RWPE1 (cell line): ENCODE measurements at regions not wholly inside any gene's neighbourhood (a gene's known extent, or its start where the extent isn't known, plus 50 kb on each side); places are given as distances from the start of the nearest gene placed in this dataset.

ENCODE experiments used
- CTCF ChIA-PET: fragments of 350-600 bp; sonication (Branson Sonifier 250); formaldehyde crosslinking; extraction: SDS; loops from one replicate; lab custom pipeline; 2021; lab: Yijun Ruan, JAX
- POLR2A ChIA-PET: fragments of 400-600 bp; formaldehyde crosslinking; extraction: SDS; loops from one replicate; lab custom pipeline; 2020; ENCODE audit warnings: antibody characterized with exemption; ENCODE audit not compliant: low non-redundant PET; lab: Yijun Ruan, JAX
- DNase-seq: peaks from one replicate; pipeline ENCODE4 v3.0.0; 2012; ENCODE audit warnings: low spot score
- H3K27ac ChIP-seq: fragments of 450-650 bp; 2 replicates; pipeline ENCODE4 v1.5.1; 2017
- TF ChIP-seq, protein P1 (sequence below): fragments of 450-650 bp; conservative IDR thresholded peaks from 2 replicates; pipeline ENCODE4 v1.5.1; 2017; ENCODE audit warnings: low read depth, mild to moderate bottlenecking

DNA sequence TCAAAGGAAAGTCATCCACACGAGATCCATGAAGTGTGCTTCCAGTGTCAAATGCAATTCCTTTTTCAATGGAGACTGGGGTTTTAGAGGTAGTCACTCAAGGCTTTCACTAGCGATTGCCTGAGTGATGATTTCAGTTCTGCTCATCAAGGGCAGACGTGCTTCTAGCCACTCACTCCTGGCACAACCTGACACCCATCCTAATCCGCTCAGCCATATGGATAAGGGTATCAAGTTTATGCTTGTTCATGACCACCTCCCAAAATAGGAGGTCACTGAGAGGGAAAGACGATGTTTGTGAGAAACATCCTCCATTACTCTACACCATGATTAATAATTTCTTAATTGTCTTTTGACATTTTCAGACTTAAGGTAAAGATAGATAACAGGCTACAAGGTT is 91.3 kb upstream of the HEY2 start:
- CTCF ChIA-PET = no interaction called here
- POLR2A ChIA-PET = no interaction called here
- no peak for DNase-seq
- TF ChIP-seq, protein P1, sequence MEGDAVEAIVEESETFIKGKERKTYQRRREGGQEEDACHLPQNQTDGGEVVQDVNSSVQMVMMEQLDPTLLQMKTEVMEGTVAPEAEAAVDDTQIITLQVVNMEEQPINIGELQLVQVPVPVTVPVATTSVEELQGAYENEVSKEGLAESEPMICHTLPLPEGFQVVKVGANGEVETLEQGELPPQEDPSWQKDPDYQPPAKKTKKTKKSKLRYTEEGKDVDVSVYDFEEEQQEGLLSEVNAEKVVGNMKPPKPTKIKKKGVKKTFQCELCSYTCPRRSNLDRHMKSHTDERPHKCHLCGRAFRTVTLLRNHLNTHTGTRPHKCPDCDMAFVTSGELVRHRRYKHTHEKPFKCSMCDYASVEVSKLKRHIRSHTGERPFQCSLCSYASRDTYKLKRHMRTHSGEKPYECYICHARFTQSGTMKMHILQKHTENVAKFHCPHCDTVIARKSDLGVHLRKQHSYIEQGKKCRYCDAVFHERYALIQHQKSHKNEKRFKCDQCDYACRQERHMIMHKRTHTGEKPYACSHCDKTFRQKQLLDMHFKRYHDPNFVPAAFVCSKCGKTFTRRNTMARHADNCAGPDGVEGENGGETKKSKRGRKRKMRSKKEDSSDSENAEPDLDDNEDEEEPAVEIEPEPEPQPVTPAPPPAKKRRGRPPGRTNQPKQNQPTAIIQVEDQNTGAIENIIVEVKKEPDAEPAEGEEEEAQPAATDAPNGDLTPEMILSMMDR = no peak
- H3K27ac ChIP-seq = no peak overlapping the region

DNA sequence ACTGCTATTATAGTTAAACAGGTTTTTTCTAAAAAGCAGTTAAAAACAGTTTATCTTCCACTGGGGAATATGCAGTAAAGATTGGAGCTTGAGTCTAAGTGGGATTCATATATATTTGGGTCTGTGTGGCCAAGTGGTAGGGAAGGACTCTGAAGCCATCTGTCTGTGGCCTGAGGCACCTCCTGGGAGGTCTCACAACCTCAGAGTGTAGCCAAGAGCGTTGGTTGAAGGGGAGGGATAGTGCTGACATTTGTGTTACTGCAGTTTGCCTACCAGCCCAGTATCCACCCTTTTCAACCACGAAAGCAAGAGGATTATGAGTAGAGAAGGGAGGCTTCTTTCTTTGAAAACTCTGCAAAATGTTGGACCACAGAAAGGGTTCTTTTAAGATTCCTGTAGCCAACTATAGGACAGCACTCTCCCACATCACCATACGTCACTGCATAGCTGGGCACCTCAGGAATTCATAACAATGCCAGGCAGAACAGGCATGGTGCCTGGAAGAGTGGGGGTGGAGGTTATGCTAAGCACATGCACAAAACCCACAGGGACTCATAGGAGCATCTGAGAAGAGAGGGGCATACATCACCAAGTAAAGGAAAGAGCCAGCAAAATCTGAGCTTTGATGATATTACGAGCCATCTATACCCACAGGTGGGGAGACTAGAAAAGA is 90.5 kb upstream of the HEY2 start:
- CTCF ChIA-PET = interaction anchor here (0.6 kb wide), 1 partner anchor 477 kb away, joined by 3 read pairs; no protein-coding TSS in a partner anchor
- POLR2A ChIA-PET = no interaction called here
- no peak overlapping the region for H3K27ac ChIP-seq
- TF ChIP-seq, protein P1 = no peak
- no peak for DNase-seq

DNA sequence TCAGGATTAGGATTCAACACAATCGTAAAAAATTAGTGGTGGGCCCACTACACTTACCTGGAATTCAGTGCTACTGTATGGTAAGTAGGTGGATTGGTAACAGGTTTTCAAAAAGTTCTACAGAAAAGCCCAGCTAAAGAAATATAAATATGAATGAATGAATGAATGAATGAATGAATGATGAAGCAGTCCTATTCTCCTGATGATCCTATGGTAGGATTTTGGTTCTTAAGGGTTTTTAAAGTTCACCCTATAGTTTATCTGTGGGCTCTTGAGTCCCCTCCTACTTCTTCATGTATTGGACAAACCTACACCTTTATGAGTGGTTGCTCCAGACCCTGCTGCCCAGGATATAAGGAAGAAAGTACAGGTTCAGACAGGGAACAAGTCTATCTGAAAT is 89.5 kb upstream of the HEY2 start:
- no peak overlapping the region for H3K27ac ChIP-seq
- TF ChIP-seq, protein P1 = no peak
- DNase-seq = no peak
- POLR2A ChIA-PET = no interaction called here
- CTCF ChIA-PET = interaction anchor here (0.6 kb wide), 1 partner anchor 478 kb away, joined by 3 read pairs; no protein-coding TSS in a partner anchor

DNA sequence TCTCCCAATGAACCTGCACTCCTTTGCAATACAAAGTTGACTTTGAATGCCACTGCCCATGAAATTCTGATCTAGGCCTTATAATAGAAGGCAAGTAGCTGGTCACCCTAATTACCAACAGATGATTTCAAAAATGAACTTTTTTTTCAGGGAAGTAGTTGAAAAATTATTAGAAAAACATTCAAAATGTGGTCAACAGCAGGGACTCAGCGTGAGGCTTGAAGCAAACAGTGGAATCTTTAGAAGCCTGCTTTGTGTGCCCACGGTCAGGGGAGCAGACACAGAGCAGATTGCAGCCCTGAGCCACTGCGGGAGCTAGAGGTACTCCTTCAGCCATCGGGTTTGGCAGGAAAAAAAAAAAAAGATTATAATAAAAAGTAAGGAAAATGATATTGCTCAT is 87.1 kb upstream of the HEY2 start:
- H3K27ac ChIP-seq = no peak overlapping the region
- ChIA-PET CTCF (interaction anchor here (0.6 kb wide), 1 partner anchor 1272 kb away, joined by 3 read pairs; no protein-coding TSS in a partner anchor), POLR2A (no interaction called here)
- no peak for DNase-seq
- TF ChIP-seq, protein P1 = no peak

DNA sequence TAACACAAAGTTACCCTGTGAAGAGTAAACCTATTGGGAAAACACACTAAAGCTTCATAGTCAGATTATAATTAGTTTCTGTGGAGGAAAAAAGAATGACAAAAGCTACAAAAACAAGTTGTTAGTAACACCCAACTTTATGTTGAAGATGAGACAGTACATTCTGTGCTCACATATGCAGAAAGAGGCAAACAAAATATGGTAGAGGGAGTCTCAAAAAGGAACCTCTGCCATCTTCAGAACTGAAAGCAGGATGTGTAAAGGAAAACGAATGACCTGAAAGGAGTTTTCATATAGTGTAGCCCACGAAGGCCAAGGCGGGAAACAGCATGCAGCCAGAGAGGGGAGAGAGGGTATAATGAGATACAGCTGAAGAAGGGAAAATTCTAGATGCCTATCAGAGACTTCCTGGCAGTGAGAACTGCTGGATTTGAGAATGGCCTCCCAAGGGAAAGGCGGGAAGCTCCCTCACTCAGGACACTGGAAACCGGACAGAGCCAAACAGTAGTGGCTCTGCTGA is 84.1 kb upstream of the HEY2 start:
- no peak for DNase-seq
- ChIA-PET CTCF (interaction anchor here (0.6 kb wide), 1 partner anchor 15 kb away, joined by 5 read pairs; no protein-coding TSS in a partner anchor), POLR2A (no interaction called here)
- TF ChIP-seq, protein P1 = no peak
- H3K27ac ChIP-seq = no peak overlapping the region

DNA sequence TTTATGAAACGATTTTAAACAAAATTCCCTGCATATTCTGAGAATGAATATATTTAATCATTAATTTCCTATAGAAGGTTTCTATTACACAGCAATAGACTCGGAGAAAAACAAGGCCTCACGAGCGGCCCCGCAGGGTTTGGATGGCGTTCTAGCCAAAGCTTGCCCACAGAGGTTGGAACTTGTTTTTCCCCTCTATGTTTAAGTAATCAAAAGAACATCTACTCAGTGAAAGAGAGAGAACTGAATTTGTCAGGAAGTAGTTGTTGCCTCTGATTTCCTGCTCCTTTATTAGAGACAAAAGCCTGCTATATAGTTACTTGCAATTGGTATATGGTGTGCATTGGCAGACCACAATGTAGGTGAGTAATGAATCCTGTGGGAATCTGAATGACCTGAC is 82.1 kb upstream of the HEY2 start:
- POLR2A ChIA-PET = no interaction called here
- H3K27ac ChIP-seq = no peak overlapping the region
- TF ChIP-seq, protein P1 = no peak
- CTCF ChIA-PET = no interaction called here
- no peak for DNase-seq
